HCT116 (cell line): ENCODE measurements at regions not wholly inside any gene's neighbourhood (a gene's known extent, or its start where the extent isn't known, plus 50 kb on each side); places are given as distances from the start of the nearest gene placed in this dataset.
"Not testable (repeated sequence)": the region's sequence is repeated elsewhere in the genome, so short reads cannot be mapped to it uniquely, and the experiment has no call there.

Experiments
- ATAC-seq: fragments of 200-7000 bp; cut with Tn5 transposase; 2 replicates; pipeline ENCODE4 v1.9.1; 2020; ENCODE audit warnings: mild to moderate bottlenecking, moderate library complexity
- BruUV-seq: library from RNA; stranded (reverse); fragments of 400-500 nt; replicated peaks from 2 replicates; lab custom pipeline; 2021; lab: Mats Ljungman, UMichigan
- CTCF ChIA-PET: fragments of 300-600 bp; sonication (Branson Sonifier 250); formaldehyde crosslinking; loops from one replicate; lab custom pipeline; 2021; ENCODE audit warnings: antibody characterized with exemption; lab: Charles Lee
- POLR2A ChIA-PET: fragments of 300-600, 350-600 bp; sonication (Branson Sonifier 250); formaldehyde crosslinking; loops from one replicate; lab custom pipeline; 2021; ENCODE audit warnings: antibody characterized with exemption; lab: Charles Lee
- RAD21 ChIA-PET, 2 experiments: fragments of 300-600 bp; sonication (Branson Sonifier 250); formaldehyde crosslinking; loops; one replicate each; lab custom pipeline; 2023; ENCODE audit warnings: low total read pairs in 2 of 2; ENCODE audit not compliant: uncharacterized antibody in 2 of 2, unreplicated experiment in 2 of 2, low non-redundant PET in 1 of 2; lab: Charles Lee
- DNase-seq: peaks from one replicate; pipeline ENCODE4 v3.0.0-alpha.2; 2010; ENCODE audit warnings: low read depth, low spot score
- H2AFZ ChIP-seq: fragments of 200-600 bp; shearing (Covaris generic), sonication (generic); 2 replicates; pipeline ENCODE4 v1.6.1; 2017; ENCODE audit warnings: low read depth, mixed run types, mixed read lengths, antibody characterized with exemption, low read length; ENCODE audit not compliant: poor library complexity, severe bottlenecking
- H3K27ac ChIP-seq: 2 replicates; pipeline ENCODE4 v1.5.1; 2012; ENCODE audit warnings: low read depth, low read length
- H3K27me3 ChIP-seq: fragments of 200-600 bp; sonication (generic); 2 replicates; pipeline ENCODE4 v1.6.1; 2016; ENCODE audit warnings: mixed run types, low read length, mixed read lengths; ENCODE audit not compliant: insufficient read depth
- H3K36me3 ChIP-seq, 2 experiments: fragments of 200-500 bp in 1 of 2; fragments of 200-600 bp in 1 of 2; sonication (Bioruptor generic) in 1 of 2; sonication (generic) in 1 of 2; 2 replicates each; pipeline versions ENCODE4 v1.5.1 to v1.6.1; 2014 to 2016; ENCODE audit warnings: low read length in 2 of 2, inconsistent platforms in 1 of 2, mixed read lengths in 1 of 2, mixed run types in 1 of 2; ENCODE audit not compliant: insufficient read depth in 2 of 2, control insufficient read depth in 1 of 2
- H3K4me1 ChIP-seq, 2 experiments: fragments of 200-600 bp in 1 of 2; sonication (generic) in 1 of 2; 2 replicates each; pipeline versions ENCODE4 v1.5.1 to v1.6.1; 2012 to 2017; ENCODE audit warnings: low read length in 2 of 2, inconsistent platforms in 1 of 2, mild to moderate bottlenecking in 1 of 2, mixed read lengths in 1 of 2, mixed run types in 1 of 2, moderate library complexity in 1 of 2; ENCODE audit not compliant: insufficient read depth in 2 of 2, control insufficient read depth in 1 of 2
- H3K4me2 ChIP-seq: fragments of 200-600 bp; sonication (generic); 2 replicates; pipeline ENCODE4 v1.6.1; 2017; ENCODE audit warnings: mixed run types, low read length, mixed read lengths
- H3K4me3 ChIP-seq, 2 experiments: fragments of 200-600 bp in 1 of 2; sonication (generic) in 1 of 2; replicated peaks in 1 of 2; 2 replicates each; pipeline ENCODE4 v1.5.1; 2011 to 2016; ENCODE audit warnings: low read length in 2 of 2, control low read depth in 1 of 2, low read depth in 1 of 2, mild to moderate bottlenecking in 1 of 2, mixed read lengths in 1 of 2, mixed run types in 1 of 2
- H3K79me2 ChIP-seq: fragments of 200-600 bp; sonication (generic); 2 replicates; pipeline ENCODE4 v1.6.1; 2017; ENCODE audit warnings: mild to moderate bottlenecking, mixed run types, low read length, moderate library complexity, mixed read lengths; ENCODE audit not compliant: insufficient read depth
- H3K9ac ChIP-seq: fragments of 200-600 bp; sonication (generic); 2 replicates; pipeline ENCODE4 v1.6.1; 2016; ENCODE audit warnings: low read length, mixed read lengths
- H3K9me2 ChIP-seq: fragments of 200-600 bp; sonication (generic), shearing (Covaris generic); 2 replicates; pipeline ENCODE4 v1.6.1; 2017; ENCODE audit warnings: mixed run types, mild to moderate bottlenecking, moderate library complexity; ENCODE audit not compliant: insufficient read depth
- H3K9me3 ChIP-seq, 2 experiments: fragments of 200-500 bp in 1 of 2; fragments of 200-600 bp in 1 of 2; sonication (Bioruptor generic) in 1 of 2; sonication (generic) in 1 of 2; 2 replicates each; pipeline ENCODE4 v1.6.1; 2014 to 2017; ENCODE audit warnings: low read length in 2 of 2, mixed read lengths in 2 of 2, inconsistent platforms in 1 of 2, low read depth in 1 of 2, mild to moderate bottlenecking in 1 of 2, mixed run types in 1 of 2, moderate library complexity in 1 of 2; ENCODE audit not compliant: control insufficient read depth in 1 of 2, insufficient read depth in 1 of 2
- H4K20me1 ChIP-seq: fragments of 200-600 bp; sonication (generic), shearing (Covaris generic); 2 replicates; pipeline ENCODE4 v1.6.1; 2017; ENCODE audit warnings: mixed run types, mild to moderate bottlenecking, moderate library complexity; ENCODE audit not compliant: insufficient read depth
- EZH2phosphoT487 ChIP-seq: fragments of 200-600 bp; IDR thresholded peaks from 2 replicates; pipeline ENCODE4 v1.6.1; 2018; ENCODE audit warnings: antibody characterized with exemption, borderline replicate concordance
- SP1 ChIP-seq: IDR thresholded peaks from 2 replicates; pipeline ENCODE4 v1.6.1; 2012; ENCODE audit warnings: low read depth
- intact Hi-C: fragments of 100-400 bp; cut with micrococcal nuclease; formaldehyde crosslinking; loops from 2 replicates; pipeline ENCODE4 v1.10.0; 2022

DNA sequence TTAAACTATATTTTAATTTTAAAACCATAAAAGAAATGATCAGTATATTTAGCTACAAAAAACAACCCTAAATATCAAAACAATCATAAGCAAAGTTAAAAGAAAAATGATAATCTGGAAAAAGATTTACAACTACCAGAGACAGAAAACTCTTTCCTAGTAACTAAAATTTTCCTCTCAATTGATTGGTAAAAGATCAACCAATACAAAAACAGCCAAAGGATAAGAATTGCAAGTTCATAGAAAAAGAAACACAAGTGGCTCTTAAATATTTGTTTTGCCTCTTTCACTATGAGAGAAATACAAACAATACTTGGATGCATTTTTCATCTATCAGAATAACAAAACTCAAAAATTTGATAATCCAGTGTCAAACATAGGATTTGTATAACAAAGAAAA is 101.8 kb upstream of the ZC3H15 start:
- ATAC-seq (no peak), DNase-seq (no peak)
- ChIA-PET CTCF (no interaction called here), RAD21 (no interaction called here), POLR2A (no interaction called here)
- H3K4me3 ChIP-seq = no peak overlapping the region
- intact Hi-C loops = no loop called here
- no peaks in the 10 kb centered on the region for H3K4me1 ChIP-seq
- H3K36me3 ChIP-seq = no peaks in the 10 kb centered on the region
- H3K9me3 ChIP-seq = no peaks in the 10 kb centered on the region; a peak in 1 of 4 replicates
- no peaks in the 10 kb centered on the region for H3K27me3 ChIP-seq
- H3K4me2 ChIP-seq = no peak overlapping the region
- H4K20me1 ChIP-seq = no peaks in the 10 kb centered on the region
- TF ChIP-seq SP1 (no peak), EZH2phosphoT487 (no peak)
- no peaks in the 10 kb centered on the region for H3K9me2 ChIP-seq
- no peak overlapping the region for H3K27ac ChIP-seq
- no peak overlapping the region for H2AFZ ChIP-seq
- BruUV-seq = no TSS peak
- no peak overlapping the region for H3K9ac ChIP-seq
- no peaks in the 10 kb centered on the region for H3K79me2 ChIP-seq

DNA sequence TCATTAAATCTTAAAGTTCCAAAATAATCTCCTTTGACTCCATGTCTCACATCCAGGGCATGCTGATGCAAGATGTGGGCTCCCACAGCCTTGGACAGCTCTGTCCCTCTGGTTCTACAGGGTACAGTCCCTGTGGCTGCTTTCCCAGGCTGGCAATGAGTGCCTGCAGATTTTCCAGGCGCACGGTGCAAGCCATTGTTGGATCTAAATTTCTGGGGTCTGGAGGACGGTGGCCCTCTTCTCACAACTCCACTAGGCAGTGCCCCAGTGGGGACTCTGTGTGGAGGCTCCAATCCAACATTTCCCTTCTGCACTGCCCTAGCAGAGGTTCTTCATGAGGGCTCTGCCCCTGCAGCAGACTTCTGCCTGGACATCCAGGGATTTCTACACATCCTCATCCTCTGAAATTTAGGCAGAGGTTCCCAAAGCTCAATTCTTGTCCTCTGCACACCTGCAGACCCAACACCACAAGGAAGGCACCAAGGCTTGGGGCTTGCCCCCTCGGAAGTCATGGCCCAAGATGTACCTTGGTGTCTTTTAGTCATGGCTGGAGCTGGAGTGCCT is 100.3 kb upstream of the ZC3H15 start:
- POLR2A ChIA-PET, H3K4me3 ChIP-seq, H3K9ac ChIP-seq, H3K9me2 ChIP-seq, ATAC-seq, RAD21 ChIA-PET, DNase-seq, CTCF ChIA-PET, H3K4me1 ChIP-seq, H3K9me3 ChIP-seq, intact Hi-C loops, H4K20me1 ChIP-seq, H3K27ac ChIP-seq, BruUV-seq, H3K36me3 ChIP-seq, H2AFZ ChIP-seq, H3K27me3 ChIP-seq, H3K79me2 ChIP-seq, H3K4me2 ChIP-seq: not testable (repeated sequence)
